H1 (cell line): ENCODE measurements at regions not wholly inside any gene's neighbourhood (a gene's known extent, or its start where the extent isn't known, plus 50 kb on each side); places are given as distances from the start of the nearest gene placed in this dataset.

Experiments used
- CTCF ChIA-PET: fragments of 300-600 bp; sonication (Branson Sonifier 250); formaldehyde crosslinking; loops from one replicate; lab custom pipeline; 2021; ENCODE audit not compliant: partially characterized antibody; lab: Charles Lee
- POLR2A ChIA-PET: fragments of 300-600 bp; sonication (Branson Sonifier 250); formaldehyde crosslinking; loops from one replicate; lab custom pipeline; 2021; ENCODE audit warnings: inconsistent platforms; ENCODE audit not compliant: partially characterized antibody; lab: Charles Lee
- DNase-seq, 2 experiments: peaks; one replicate each; pipeline versions ENCODE4 v3.0.0 to v3.0.0-alpha.2; 2010 to 2022; ENCODE audit warnings: low spot score in 2 of 2, low read depth in 1 of 2, mixed read lengths in 1 of 2
- FAIRE-seq: peaks from 2 replicates; lab custom pipeline; 2011; peaks lifted over from hg19 to GRCh38; lab: Jason Lieb, UNC
- H2AFZ ChIP-seq: 2 replicates; pipeline ENCODE4 v1.8.1; 2012; ENCODE audit warnings: low read length, inconsistent platforms
- H2AK5ac ChIP-seq: 2 replicates; pipeline ENCODE4 v1.6.1; 2013; ENCODE audit warnings: low read depth, low read length
- H2BK120ac ChIP-seq: replicated peaks from 2 replicates; pipeline ENCODE3; 2013; ENCODE audit warnings: low read depth, low read length, inconsistent platforms
- H2BK12ac ChIP-seq: 2 replicates; pipeline ENCODE4 v1.6.1; 2013; ENCODE audit warnings: low read depth, low read length
- H2BK15ac ChIP-seq: 2 replicates; pipeline ENCODE4 v1.6.1; 2013; ENCODE audit warnings: low read length
- H2BK20ac ChIP-seq: 2 replicates; pipeline ENCODE4 v1.6.1; 2013; ENCODE audit warnings: low read length
- H2BK5ac ChIP-seq: 2 replicates; pipeline ENCODE4 v1.6.1; 2013; ENCODE audit warnings: low read depth, low read length
- H3K14ac ChIP-seq: 2 replicates; pipeline ENCODE4 v1.6.1; 2013; ENCODE audit warnings: inconsistent platforms; ENCODE audit not compliant: insufficient read length
- H3K18ac ChIP-seq: 2 replicates; pipeline ENCODE4 v1.6.1; 2013; ENCODE audit warnings: low read length; ENCODE audit errors: extremely low read depth
- H3K23ac ChIP-seq: 2 replicates; pipeline ENCODE4 v1.6.1; 2013; ENCODE audit warnings: inconsistent platforms; ENCODE audit not compliant: insufficient read length
- H3K23me2 ChIP-seq: 2 replicates; pipeline ENCODE4 v1.6.1; 2013; ENCODE audit warnings: low read depth, low read length
- H3K27ac ChIP-seq: 2 replicates; pipeline ENCODE4 v1.6.1; 2011; ENCODE audit warnings: low read depth, low read length, inconsistent platforms
- H3K27me3 ChIP-seq, 4 experiments: replicated peaks in 1 of 4; 1 replicate in 1 of 4; 2 replicates in 3 of 4; pipeline versions ENCODE4 v1.6.1 to v1.8.1; 2011 to 2013; ENCODE audit warnings: low read length in 3 of 4, mild to moderate bottlenecking in 3 of 4, inconsistent platforms in 2 of 4, mixed read lengths in 2 of 4, moderate library complexity in 1 of 4; ENCODE audit not compliant: control insufficient read depth in 3 of 4, insufficient read depth in 3 of 4; ENCODE audit errors: extremely low read depth in 1 of 4
- H3K36me3 ChIP-seq, 4 experiments: 2 replicates each; pipeline versions ENCODE4 v1.6.1 to v1.8.1; 2011 to 2013; ENCODE audit warnings: mild to moderate bottlenecking in 4 of 4, low read length in 3 of 4, moderate library complexity in 2 of 4, control low read depth in 1 of 4, inconsistent platforms in 1 of 4; ENCODE audit not compliant: insufficient read depth in 4 of 4, control insufficient read depth in 2 of 4
- H3K4ac ChIP-seq: replicated peaks from 2 replicates; pipeline ENCODE3; 2013; ENCODE audit warnings: low read length, low read depth, mixed read lengths, inconsistent platforms; ENCODE audit not compliant: insufficient read length
- H3K4me1 ChIP-seq, 4 experiments: replicated peaks in 1 of 4; 1 replicate in 1 of 4; 2 replicates in 3 of 4; pipeline versions ENCODE4 v1.6.1 to v1.8.1; 2011 to 2013; ENCODE audit warnings: low read length in 3 of 4, inconsistent platforms in 2 of 4, mixed read lengths in 1 of 4; ENCODE audit not compliant: insufficient read depth in 4 of 4, control insufficient read depth in 3 of 4
- H3K4me2 ChIP-seq, 2 experiments: 2 replicates each; pipeline versions ENCODE4 v1.6.1 to v1.8.1; 2011 to 2013; ENCODE audit warnings: low read depth in 2 of 2, low read length in 2 of 2, control low read depth in 1 of 2, inconsistent platforms in 1 of 2, mild to moderate bottlenecking in 1 of 2; ENCODE audit not compliant: insufficient read depth in 1 of 2
- H3K4me3 ChIP-seq, 4 experiments: fragments of 200-600, 300-600 bp in 1 of 4; sonication (generic), shearing (Covaris generic), sonication (Bioruptor Twin) in 1 of 4; 2 replicates each; pipeline versions ENCODE4 v1.5.1 to v1.8.1; 2011 to 2016; ENCODE audit warnings: low read length in 4 of 4, low read depth in 3 of 4, control low read depth in 2 of 4, inconsistent platforms in 2 of 4, mild to moderate bottlenecking in 2 of 4, mixed read lengths in 1 of 4, moderate library complexity in 1 of 4; ENCODE audit not compliant: insufficient read depth in 2 of 4; ENCODE audit errors: extremely low read depth in 1 of 4
- H3K56ac ChIP-seq: replicated peaks from 2 replicates; pipeline ENCODE3; 2013; ENCODE audit warnings: low read depth, mild to moderate bottlenecking, mixed read lengths, low read length, inconsistent platforms; ENCODE audit not compliant: insufficient read length
- H3K79me1 ChIP-seq: 2 replicates; pipeline ENCODE4 v1.6.1; 2013; ENCODE audit warnings: low read depth, low read length, control low read depth
- H3K79me2 ChIP-seq, 2 experiments: 2 replicates each; pipeline versions ENCODE4 v1.6.1 to v1.8.1; 2012 to 2013; ENCODE audit warnings: low read length in 2 of 2, mild to moderate bottlenecking in 2 of 2, inconsistent platforms in 1 of 2; ENCODE audit not compliant: insufficient read depth in 2 of 2, control insufficient read depth in 1 of 2
- H3K9ac ChIP-seq, 4 experiments: replicated peaks in 1 of 4; 1 replicate in 1 of 4; 2 replicates in 3 of 4; pipeline versions ENCODE4 v1.6.1 to v1.8.1; 2011 to 2013; ENCODE audit warnings: low read depth in 3 of 4, low read length in 3 of 4, control low read depth in 2 of 4, mild to moderate bottlenecking in 2 of 4, moderate library complexity in 2 of 4, inconsistent platforms in 1 of 4; ENCODE audit errors: extremely low read depth in 1 of 4
- H3K9me3 ChIP-seq, 2 experiments: 2 replicates each; pipeline versions ENCODE4 v1.6.1 to v1.8.1; 2012 to 2013; ENCODE audit warnings: mild to moderate bottlenecking in 2 of 2, moderate library complexity in 2 of 2, control low read depth in 1 of 2, inconsistent platforms in 1 of 2, low read depth in 1 of 2, low read length in 1 of 2, mixed read lengths in 1 of 2; ENCODE audit not compliant: insufficient read depth in 2 of 2
- H4K20me1 ChIP-seq, 2 experiments: replicated peaks in 1 of 2; 2 replicates each; pipeline versions ENCODE3 to v1.8.1; 2011 to 2013; ENCODE audit warnings: inconsistent platforms in 2 of 2, low read length in 2 of 2, mild to moderate bottlenecking in 1 of 2; ENCODE audit not compliant: insufficient read depth in 2 of 2, control insufficient read depth in 1 of 2
- H4K5ac ChIP-seq: 2 replicates; pipeline ENCODE4 v1.6.1; 2013; ENCODE audit warnings: low read length, low read depth, mixed read lengths, inconsistent platforms; ENCODE audit not compliant: insufficient read length
- H4K8ac ChIP-seq: 2 replicates; pipeline ENCODE4 v1.8.0; 2013; ENCODE audit warnings: mild to moderate bottlenecking, moderate library complexity, low read length, inconsistent platforms; ENCODE audit not compliant: insufficient read depth; ENCODE audit errors: extremely low read depth
- H4K91ac ChIP-seq: replicated peaks from 2 replicates; pipeline ENCODE3; 2013; ENCODE audit warnings: low read length, mixed read lengths, inconsistent platforms; ENCODE audit not compliant: insufficient read length
- ASH2L ChIP-seq: fragments of 200-600, 300-600 bp; sonication (generic); IDR thresholded peaks from one replicate; pipeline ENCODE4 v1.7.1; 2017; ENCODE audit warnings: low read length
- BRCA1 ChIP-seq: IDR thresholded peaks from 2 replicates; pipeline ENCODE4 v1.6.1; 2012; ENCODE audit warnings: low read depth, low read length, improper control_type of control experiment
- E2F6 ChIP-seq: IDR thresholded peaks from 2 replicates; pipeline ENCODE4 v1.6.1; 2012; ENCODE audit warnings: inconsistent platforms
- GTF2F1 ChIP-seq: IDR thresholded peaks from 2 replicates; pipeline ENCODE4 v1.6.1; 2012; ENCODE audit warnings: low read depth, low read length, improper control_type of control experiment, borderline replicate concordance
- NRF1 ChIP-seq: IDR thresholded peaks from 2 replicates; pipeline ENCODE4 v1.6.1; 2011; ENCODE audit warnings: mild to moderate bottlenecking, low read depth, low read length, improper control_type of control experiment
- POLR2A ChIP-seq, 2 experiments: IDR thresholded peaks; 1 replicate in 1 of 2; 2 replicates in 1 of 2; pipeline ENCODE4 v1.6.1; 2011; ENCODE audit warnings: low read depth in 2 of 2, low read length in 2 of 2, mild to moderate bottlenecking in 2 of 2; ENCODE audit errors: control extremely low read depth in 1 of 2
- RXRA ChIP-seq: IDR thresholded peaks from 2 replicates; pipeline ENCODE4 v1.6.1; 2011; ENCODE audit warnings: low read depth, mild to moderate bottlenecking, low read length, moderate library complexity; ENCODE audit not compliant: insufficient read depth
- SP1 ChIP-seq: IDR thresholded peaks from 2 replicates; pipeline ENCODE4 v1.6.1; 2011; ENCODE audit warnings: low read depth, low read length
- SRF ChIP-seq: IDR thresholded peaks from 2 replicates; pipeline ENCODE4 v1.6.1; 2011; ENCODE audit warnings: mild to moderate bottlenecking, low read depth, low read length, moderate library complexity
- TAF1 ChIP-seq: IDR thresholded peaks from 2 replicates; pipeline ENCODE4 v1.6.1; 2011; ENCODE audit warnings: mild to moderate bottlenecking, low read depth, low read length
- TBP ChIP-seq: IDR thresholded peaks from 2 replicates; pipeline ENCODE4 v1.6.1; 2011; ENCODE audit warnings: low read depth, low read length, improper control_type of control experiment
- TEAD4 ChIP-seq: IDR thresholded peaks from 2 replicates; pipeline ENCODE4 v1.6.1; 2012; ENCODE audit warnings: low read depth, low read length, inconsistent platforms, mixed read lengths
- WGBS, 2 experiments: shearing (Covaris generic) in 1 of 2; methylation state at CpG; one replicate each; pipeline versions ENCODE4 v1.1.6 to v1.1.7; 2013 to 2015; ENCODE audit warnings: low lambda C conversion rate in 2 of 2, mixed read lengths in 2 of 2, inconsistent platforms in 1 of 2, low coverage in 1 of 2, missing lambda C conversion rate in 1 of 2; ENCODE audit not compliant: insufficient replicate concordance in 2 of 2, insufficient coverage in 1 of 2, insufficient read length in 1 of 2; ENCODE audit errors: extremely low coverage in 1 of 2, missing lambda C conversion rate in 1 of 2; 5-methylcytosine and 5-hydroxymethylcytosine counted together

- ChIA-PET POLR2A (no interaction called here), CTCF (no interaction called here)
- no peak overlapping the region for H4K91ac ChIP-seq
- H3K27ac ChIP-seq, result no peak overlapping the region
- H2BK5ac ChIP-seq, result no peak overlapping the region
- WGBS, 2 experiments, result 86% methylated on average over 4 of the region's 4 CpGs; no CpG with 5 or more reads in 1 of the 2 experiments
- no peak overlapping the region for H2BK20ac ChIP-seq
- no peak overlapping the region for H3K14ac ChIP-seq
- H3K9me3 ChIP-seq, result no peaks in the 10 kb centered on the region
- H4K5ac ChIP-seq, result no peak overlapping the region
- H4K8ac ChIP-seq, result no peak overlapping the region
- H3K23me2 ChIP-seq, result no peaks in the 10 kb centered on the region
- no peaks in the 10 kb centered on the region for H3K79me1 ChIP-seq
- no peaks in the 10 kb centered on the region for H4K20me1 ChIP-seq
- H3K4me3 ChIP-seq, result no peak overlapping the region
- H3K4ac ChIP-seq, result no peak overlapping the region
- no peaks in the 10 kb centered on the region for H3K4me1 ChIP-seq
- H2AFZ ChIP-seq, result no peak overlapping the region
- H3K36me3 ChIP-seq, result no peaks in the 10 kb centered on the region
- DNase-seq (no peak), FAIRE-seq (no peak)
- H3K79me2 ChIP-seq, result no peaks in the 10 kb centered on the region
- H2BK12ac ChIP-seq, result no peak overlapping the region
- no peak overlapping the region for H3K4me2 ChIP-seq
- H2AK5ac ChIP-seq, result no peak overlapping the region
- H3K27me3 ChIP-seq, result no peaks in the 10 kb centered on the region
- H3K23ac ChIP-seq, result no peak overlapping the region
- H3K18ac ChIP-seq, result no peak overlapping the region
- H2BK120ac ChIP-seq, result no peak overlapping the region
- H2BK15ac ChIP-seq, result no peak overlapping the region
- H3K56ac ChIP-seq, result no peak overlapping the region
- H3K9ac ChIP-seq, result no peak overlapping the region
- TF ChIP-seq E2F6, result no peak
- TF ChIP-seq TAF1, result no peak
- no peak for TF ChIP-seq BRCA1
- no peak for TF ChIP-seq POLR2A (IDR thresholded peaks at IDR 0.05; ENCODE audit: control extremely low read depth in 1 of 2, low read depth in 2 of 2, low read length in 2 of 2)
- TF ChIP-seq SRF, result no peak
- TF ChIP-seq TBP, result no peak
- TF ChIP-seq NRF1, result no peak
- no peak for TF ChIP-seq TEAD4
- no peak for TF ChIP-seq ASH2L
- no peak for TF ChIP-seq GTF2F1
- no peak for TF ChIP-seq SP1
- TF ChIP-seq RXRA, result no peak
Measured at GRCh38 chr4:10232114-10232513, 115.5 kb upstream of the WDR1 start.
